Stomach (tissue), 4 donors: ENCODE measurements at regions not wholly inside any gene's neighbourhood (a gene's known extent, or its start where the extent isn't known, plus 50 kb on each side); places are given as distances from the start of the nearest gene placed in this dataset.

Experiments
- CTCF ChIP-seq, 7 experiments: fragments of 450-650 bp in 4 of 7; fragments of 200-600 bp in 3 of 7; sonication (generic) in 3 of 7; IDR thresholded peaks; one replicate each; pipeline ENCODE4 v1.5.1; 2016 to 2019; ENCODE audit warnings: antibody characterized with exemption in 7 of 7, control low read depth in 2 of 7, mild to moderate bottlenecking in 1 of 7
- EP300 ChIP-seq: sonication (generic); formaldehyde crosslinking; IDR thresholded peaks from one replicate; pipeline ENCODE4 v1.6.1; 2017; ENCODE audit warnings: antibody characterized with exemption
- POLR2A ChIP-seq, 4 donors: fragments of 450-650 bp; IDR thresholded peaks; one replicate each; pipeline ENCODE4 v1.6.1; 2016; ENCODE audit warnings: antibody characterized with exemption in 4 of 4, control low read depth in 2 of 4, mild to moderate bottlenecking in 1 of 4, moderate library complexity in 1 of 4
- POLR2AphosphoS5 ChIP-seq, 3 donors: sonication (generic); formaldehyde crosslinking; IDR thresholded peaks; one replicate each; pipeline ENCODE4 v1.6.1; 2016; ENCODE audit warnings: antibody characterized with exemption in 3 of 3

DNA sequence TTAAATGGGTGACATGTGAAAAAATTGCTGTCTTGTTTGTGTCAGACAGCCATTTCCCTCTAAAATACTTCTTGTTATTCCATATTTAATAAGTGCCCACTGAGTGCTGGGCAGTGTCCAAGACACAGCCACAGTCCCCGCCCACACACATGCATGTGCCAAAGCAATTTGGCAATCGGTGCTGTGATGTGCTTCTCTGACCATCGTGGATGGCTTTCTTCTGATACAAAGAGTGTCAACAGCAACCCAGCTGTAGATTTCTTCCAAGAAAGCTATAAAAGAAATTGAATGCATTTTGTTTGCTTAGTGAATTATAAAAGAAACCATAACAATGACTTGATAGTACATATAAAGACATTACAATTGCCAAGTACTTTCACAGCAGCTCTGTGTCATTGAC, 140.5 kb upstream of the ATXN1 start:
- TF ChIP-seq POLR2A (IDR thresholded peaks at IDR 0.05) (no peak), CTCF (IDR thresholded peaks at IDR 0.05) (no peak), EP300 (no peak), POLR2AphosphoS5 (IDR thresholded peaks at IDR 0.05) (no peak)
